GM23338 (cell line): ENCODE measurements at regions not wholly inside any gene's neighbourhood (a gene's known extent, or its start where the extent isn't known, plus 50 kb on each side); places are given as distances from the start of the nearest gene placed in this dataset.

Experiments
- CTCF ChIP-seq, 2 experiments: fragments of 200-600 bp in 1 of 2; sonication (generic) in 1 of 2; conservative IDR thresholded peaks; 2 replicates each; pipeline versions ENCODE4 v1.5.1 to v1.6.1; 2016 to 2017; ENCODE audit warnings: antibody characterized with exemption in 2 of 2, low read depth in 2 of 2, mild to moderate bottlenecking in 2 of 2, moderate library complexity in 1 of 2
- POLR2AphosphoS5 ChIP-seq: IDR thresholded peaks from 2 replicates; pipeline ENCODE4 v1.6.1; 2016; ENCODE audit warnings: antibody characterized with exemption, low read depth
- STAT1 ChIP-seq: IDR thresholded peaks from one replicate; pipeline ENCODE4 v1.6.1; 2016; ENCODE audit warnings: antibody characterized with exemption; ENCODE audit not compliant: unreplicated experiment
- ZNF331 ChIP-seq: fragments of 250-450 bp; sonication (Bioruptor Pico); IDR thresholded peaks from 2 replicates; pipeline ENCODE4 v1.5.0; 2020; ENCODE audit warnings: low read depth, mild to moderate bottlenecking, moderate library complexity
- ZNF462 ChIP-seq: fragments of 250-450 bp; sonication (Bioruptor Pico); IDR thresholded peaks from 2 replicates; pipeline ENCODE4 v1.5.0; 2020; ENCODE audit warnings: mild to moderate bottlenecking, moderate library complexity
- TF ChIP-seq, protein P1 (sequence below): IDR thresholded peaks from one replicate; pipeline ENCODE4 v1.6.1; 2018; ENCODE audit warnings: antibody characterized with exemption; ENCODE audit not compliant: unreplicated experiment
- TF ChIP-seq, protein P2 (sequence below): IDR thresholded peaks from 2 replicates; pipeline ENCODE4 v1.6.1; 2016; ENCODE audit warnings: antibody characterized with exemption

DNA sequence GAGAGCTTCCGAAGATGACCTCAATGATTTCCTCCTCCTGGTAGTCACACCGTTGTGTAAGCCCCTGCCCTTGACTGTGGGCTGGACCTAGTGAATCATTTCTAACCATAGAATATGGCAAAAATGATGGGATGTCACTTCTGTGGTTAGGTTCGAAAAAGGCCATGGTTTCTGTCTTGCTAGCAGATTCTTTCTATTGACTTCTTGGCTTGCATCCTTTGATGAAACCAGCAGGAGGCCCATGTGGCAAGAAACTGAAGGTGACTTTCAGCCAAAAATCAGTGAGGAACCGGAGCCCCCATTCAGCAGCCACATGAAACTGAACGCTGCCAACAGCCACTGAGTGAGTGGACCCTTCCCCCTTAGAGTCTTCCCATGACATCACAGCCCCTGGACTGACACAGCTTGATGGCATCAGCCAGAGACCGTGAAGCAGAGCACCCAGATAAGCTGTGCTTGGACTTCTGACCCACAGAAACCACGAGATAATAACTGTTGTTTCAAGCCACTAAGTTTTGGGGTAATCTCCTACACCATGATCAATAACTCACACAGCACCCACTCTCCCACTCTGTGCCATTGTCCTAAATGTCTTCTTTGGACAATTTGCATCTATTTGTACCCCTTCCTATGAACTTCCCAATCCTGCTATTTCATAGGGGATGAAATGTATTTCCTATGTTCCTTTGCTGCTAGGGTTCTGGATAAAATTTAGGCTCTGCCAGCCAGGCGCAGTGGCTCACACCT, 148.0 kb upstream of the STX18 start (continued):
- TF ChIP-seq ZNF462 (CRISPR knock-in tag), result no peak
- TF ChIP-seq, protein P1, sequence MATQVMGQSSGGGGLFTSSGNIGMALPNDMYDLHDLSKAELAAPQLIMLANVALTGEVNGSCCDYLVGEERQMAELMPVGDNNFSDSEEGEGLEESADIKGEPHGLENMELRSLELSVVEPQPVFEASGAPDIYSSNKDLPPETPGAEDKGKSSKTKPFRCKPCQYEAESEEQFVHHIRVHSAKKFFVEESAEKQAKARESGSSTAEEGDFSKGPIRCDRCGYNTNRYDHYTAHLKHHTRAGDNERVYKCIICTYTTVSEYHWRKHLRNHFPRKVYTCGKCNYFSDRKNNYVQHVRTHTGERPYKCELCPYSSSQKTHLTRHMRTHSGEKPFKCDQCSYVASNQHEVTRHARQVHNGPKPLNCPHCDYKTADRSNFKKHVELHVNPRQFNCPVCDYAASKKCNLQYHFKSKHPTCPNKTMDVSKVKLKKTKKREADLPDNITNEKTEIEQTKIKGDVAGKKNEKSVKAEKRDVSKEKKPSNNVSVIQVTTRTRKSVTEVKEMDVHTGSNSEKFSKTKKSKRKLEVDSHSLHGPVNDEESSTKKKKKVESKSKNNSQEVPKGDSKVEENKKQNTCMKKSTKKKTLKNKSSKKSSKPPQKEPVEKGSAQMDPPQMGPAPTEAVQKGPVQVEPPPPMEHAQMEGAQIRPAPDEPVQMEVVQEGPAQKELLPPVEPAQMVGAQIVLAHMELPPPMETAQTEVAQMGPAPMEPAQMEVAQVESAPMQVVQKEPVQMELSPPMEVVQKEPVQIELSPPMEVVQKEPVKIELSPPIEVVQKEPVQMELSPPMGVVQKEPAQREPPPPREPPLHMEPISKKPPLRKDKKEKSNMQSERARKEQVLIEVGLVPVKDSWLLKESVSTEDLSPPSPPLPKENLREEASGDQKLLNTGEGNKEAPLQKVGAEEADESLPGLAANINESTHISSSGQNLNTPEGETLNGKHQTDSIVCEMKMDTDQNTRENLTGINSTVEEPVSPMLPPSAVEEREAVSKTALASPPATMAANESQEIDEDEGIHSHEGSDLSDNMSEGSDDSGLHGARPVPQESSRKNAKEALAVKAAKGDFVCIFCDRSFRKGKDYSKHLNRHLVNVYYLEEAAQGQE, result no peak
- TF ChIP-seq POLR2AphosphoS5, result no peak
- no peak for TF ChIP-seq CTCF (conservative IDR thresholded peaks at IDR 0.05; ENCODE audit: low read depth in 2 of 2)
- TF ChIP-seq, protein P2, sequence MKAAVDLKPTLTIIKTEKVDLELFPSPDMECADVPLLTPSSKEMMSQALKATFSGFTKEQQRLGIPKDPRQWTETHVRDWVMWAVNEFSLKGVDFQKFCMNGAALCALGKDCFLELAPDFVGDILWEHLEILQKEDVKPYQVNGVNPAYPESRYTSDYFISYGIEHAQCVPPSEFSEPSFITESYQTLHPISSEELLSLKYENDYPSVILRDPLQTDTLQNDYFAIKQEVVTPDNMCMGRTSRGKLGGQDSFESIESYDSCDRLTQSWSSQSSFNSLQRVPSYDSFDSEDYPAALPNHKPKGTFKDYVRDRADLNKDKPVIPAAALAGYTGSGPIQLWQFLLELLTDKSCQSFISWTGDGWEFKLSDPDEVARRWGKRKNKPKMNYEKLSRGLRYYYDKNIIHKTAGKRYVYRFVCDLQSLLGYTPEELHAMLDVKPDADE, result no peak
- TF ChIP-seq ZNF331 (CRISPR knock-in tag), result no peak
- TF ChIP-seq STAT1, result no peak
